ENCODE measurements at regions not wholly inside any gene's neighbourhood (a gene's known extent, or its start where the extent isn't known, plus 50 kb on each side); places are given as distances from the start of the nearest gene placed in this dataset.

GRCh38 chr17:71464751-71465150 is 656.1 kb upstream of the SOX9 start:
- Histone ChIP-seq H3K23ac (ENCODE audit: low read depth, low read length) (no peak overlapping the region; the same call in 1 of the 2 replicates), H2AK5ac (ENCODE audit: low read depth, low read length) (no peak overlapping the region), H3K9me1 (ENCODE audit: insufficient read depth, low read length) (no peaks in the 10 kb centered on the region), H4K5ac (ENCODE audit: low read depth, low read length) (no peak overlapping the region), H2AFZ (replicated peaks; ENCODE audit: low read length, poor library complexity) (no peak overlapping the region), H3K9ac (ENCODE audit: low read depth, low read length) (no peak overlapping the region), H3K27ac (ENCODE audit: insufficient read depth, low read length) (no peak overlapping the region), H2BK120ac (ENCODE audit: low read depth, low read length) (no peak overlapping the region), H4K8ac (ENCODE audit: low read depth in 2 of 2, low read length in 2 of 2) (no peak overlapping the region), H2BK15ac (ENCODE audit: low read depth, low read length) (no peak overlapping the region), H3K27me3 (ENCODE audit: control insufficient read depth, insufficient read depth, low read length) (no peaks in the 10 kb centered on the region), H4K20me1 (ENCODE audit: insufficient read depth, low read length) (no peaks in the 10 kb centered on the region), H3K18ac (ENCODE audit: low read depth, low read length) (no peak overlapping the region), H3K56ac (ENCODE audit: extremely low read depth, insufficient read depth, low read length) (no peak overlapping the region), H3K9me3 (ENCODE audit: control insufficient read depth, insufficient read depth, low read length) (no peaks in the 10 kb centered on the region), H3K4me3 (ENCODE audit: insufficient read depth, low read depth, low read length) (no peak overlapping the region), H4K91ac (ENCODE audit: insufficient read depth, low read depth, low read length) (no peak overlapping the region), H3K4me1 (ENCODE audit: control insufficient read depth, insufficient read depth, low read length) (no peaks in the 10 kb centered on the region), H3K4me2 (ENCODE audit: low read depth, low read length) (no peak overlapping the region), H2AK9ac (replicated peaks; ENCODE audit: low read depth, low read length, poor library complexity) (no peak overlapping the region), H2BK5ac (ENCODE audit: low read depth, low read length, poor library complexity, severe bottlenecking) (no peak overlapping the region), H2BK20ac (ENCODE audit: low read depth, low read length) (no peak overlapping the region), H3K4ac (ENCODE audit: low read depth, low read length) (no peak overlapping the region), H3K36me3 (ENCODE audit: control insufficient read depth, insufficient read depth, low read length) (no peaks in the 10 kb centered on the region), H3K79me1 (ENCODE audit: low read depth in 1 of 2, low read length in 2 of 2) (no peaks in the 10 kb centered on the region), H3K14ac (replicated peaks; ENCODE audit: low read depth, low read length) (no peak overlapping the region; the same call in 1 of the 2 replicates)
- POLR2A ChIA-PET (ENCODE audit: unreplicated experiment) = no interaction called here
- ATAC-seq (ENCODE audit: low read depth) (no peak), DNase-seq (no peak)
- in situ Hi-C loops (cut with MboI; ENCODE audit: low sequenced_read_pairs) (loop anchor here (10.0 to 25.0 kb wide), 3 partner anchors 230 to 677 kb away; no protein-coding TSS in a partner anchor), intact Hi-C loops (cut with micrococcal nuclease) (loop anchor here (10.0 kb wide), 2 partner anchors 130 to 380 kb away; no protein-coding TSS in a partner anchor), dilution Hi-C loops (cut with HindIII; ENCODE audit: low sequenced_read_pairs, unreplicated experiment) (no loop called here)
- no CpG with 5 or more reads among the region's 5 CpGs for WGBS, 2 experiments (ENCODE audit: extremely low coverage in 2 of 2, insufficient read length in 1 of 2)
- BruUV-seq (replicated peaks) = no TSS peak
- CTCF ChIA-PET = no interaction called here
- TF ChIP-seq RCOR1 (IDR thresholded peaks at IDR 0.05; ENCODE audit: insufficient replicate concordance, low read length) (no peak), CTCF (conservative IDR thresholded peaks at IDR 0.05; ENCODE audit: low read depth, low read length) (no peak), POLR2A (IDR thresholded peaks at IDR 0.05; ENCODE audit: low read depth, low read length) (no peak), MXI1 (IDR thresholded peaks at IDR 0.05; ENCODE audit: borderline replicate concordance, low read depth, low read length) (no peak), CEBPB (IDR thresholded peaks at IDR 0.05; ENCODE audit: low read depth, low read length) (no peak), RFX5 (IDR thresholded peaks at IDR 0.05; ENCODE audit: low read depth, low read length) (no peak), NFE2L2 (IDR thresholded peaks at IDR 0.05; ENCODE audit: low read depth, low read length) (no peak), USF2 (IDR thresholded peaks at IDR 0.05; ENCODE audit: low read depth, low read length) (no peak), ELK1 (IDR thresholded peaks at IDR 0.05; ENCODE audit: borderline replicate concordance, low read depth, low read length) (no peak), SMC3 (IDR thresholded peaks at IDR 0.05; ENCODE audit: low read depth, low read length) (no peak), FOS (IDR thresholded peaks at IDR 0.05; ENCODE audit: low read depth, low read length) (no peak)

All from IMR-90 (cell line).